DMS 273 (cell line): ENCODE measurements at regions not wholly inside any gene's neighbourhood (a gene's known extent, or its start where the extent isn't known, plus 50 kb on each side); places are given as distances from the start of the nearest gene placed in this dataset.
A peak's percentile ranks its signal among the peaks of the same experiment; 100 is the strongest.

ENCODE experiments used
- DNase-seq: peaks from one replicate; lab custom pipeline; 2025; ENCODE audit not compliant: unreplicated experiment; lab: John Stamatoyannopoulos, UW

DNA sequence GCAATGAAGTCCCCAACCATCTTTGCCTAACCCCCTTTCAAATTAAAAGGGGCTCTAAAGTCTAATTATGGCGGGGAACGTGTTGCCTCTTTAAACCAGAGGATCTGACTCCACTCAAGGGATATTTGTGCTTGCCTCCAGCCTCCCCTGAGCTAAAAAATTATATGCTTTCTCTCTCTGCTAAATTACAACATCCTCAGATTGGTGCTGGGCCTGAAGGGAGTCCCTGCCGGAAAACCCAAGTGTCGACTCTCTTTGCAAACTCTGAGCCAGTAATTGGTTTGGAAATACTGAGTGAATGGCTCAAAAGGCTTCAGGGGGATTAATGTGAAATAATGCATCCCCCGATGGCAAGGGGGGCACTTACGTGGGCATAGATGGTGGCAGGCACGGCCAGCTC, 208.5 kb upstream of the TNRC6C start:
- no peak for DNase-seq

DNA sequence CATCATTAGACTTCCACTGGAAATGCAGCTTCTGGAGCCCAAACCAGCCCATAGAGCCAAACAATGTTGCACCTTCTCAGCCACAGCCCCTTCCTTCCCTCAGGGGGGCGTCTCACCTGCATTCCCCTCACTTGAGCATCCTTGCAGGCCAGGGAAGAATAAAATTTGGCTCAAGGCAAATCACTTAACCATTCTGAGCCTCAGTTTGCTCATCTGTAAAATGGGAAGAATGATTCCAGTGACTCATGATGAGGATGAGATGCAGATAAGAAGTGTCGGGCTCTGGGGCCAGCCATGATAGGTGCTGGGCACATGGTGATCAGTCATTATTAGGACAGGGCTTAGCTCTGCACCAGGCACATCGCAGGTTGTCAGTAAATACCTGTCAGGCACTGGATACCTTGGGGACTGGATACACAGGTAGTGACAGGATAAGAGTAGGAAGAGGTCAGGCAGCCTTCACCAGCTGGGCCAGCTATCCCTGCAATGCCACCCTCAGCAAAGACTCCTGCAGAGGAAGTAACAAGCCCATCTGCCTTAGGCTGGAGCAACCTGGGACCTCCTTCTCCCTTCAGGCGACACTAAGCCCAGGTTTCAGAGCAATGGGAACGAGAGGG, 208.0 kb upstream of the TNRC6C start:
- DNase-seq: no peak

DNA sequence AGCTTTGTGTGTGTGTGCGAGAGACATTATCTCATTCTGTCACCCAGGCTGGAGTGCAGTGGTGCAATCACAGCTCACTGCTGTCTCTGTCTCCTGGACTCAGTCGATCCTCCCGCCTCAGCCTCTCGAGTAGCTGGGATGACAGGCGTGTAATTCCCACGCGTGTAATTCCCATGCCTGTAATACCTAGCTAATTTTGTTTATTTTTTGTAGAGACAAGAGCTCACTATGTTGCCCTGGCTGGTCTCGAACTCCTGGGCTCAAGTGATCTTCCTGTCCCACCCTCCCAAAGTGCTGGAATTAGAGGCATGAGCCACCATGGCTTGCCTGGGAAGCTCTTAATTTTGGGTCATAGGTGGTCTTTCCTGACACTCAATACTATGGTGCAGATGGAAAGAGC, 205.3 kb upstream of the TNRC6C start:
- DNase-seq: no peak

DNA sequence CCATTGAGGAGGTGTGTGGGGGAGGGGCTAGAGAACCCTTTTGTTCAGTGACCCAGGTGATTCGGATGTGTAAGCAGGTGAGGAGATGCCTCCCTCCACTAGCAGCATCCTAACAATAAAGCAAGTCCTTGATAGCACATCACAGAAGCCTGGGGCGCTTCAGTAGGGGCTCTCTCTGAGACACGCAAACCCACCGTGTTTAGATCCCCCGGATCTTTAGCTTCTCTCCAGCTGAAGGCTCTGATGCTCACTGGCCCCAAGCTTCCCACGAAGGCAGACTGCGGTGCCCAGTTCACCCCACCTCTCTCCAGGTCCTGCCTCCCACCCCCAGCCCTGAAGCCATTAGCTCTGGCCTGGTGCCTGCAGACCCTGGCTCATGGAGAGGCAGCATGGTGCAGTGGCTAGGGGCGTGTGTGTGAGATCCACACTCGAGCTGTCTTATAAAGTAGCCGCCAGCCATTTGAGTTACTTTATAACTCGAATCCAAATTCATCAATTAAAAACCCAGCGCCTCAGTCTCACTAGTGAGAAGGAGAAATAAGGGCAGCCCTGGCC, 204.7 kb upstream of the TNRC6C start:
- DNase-seq: no peak

DNA sequence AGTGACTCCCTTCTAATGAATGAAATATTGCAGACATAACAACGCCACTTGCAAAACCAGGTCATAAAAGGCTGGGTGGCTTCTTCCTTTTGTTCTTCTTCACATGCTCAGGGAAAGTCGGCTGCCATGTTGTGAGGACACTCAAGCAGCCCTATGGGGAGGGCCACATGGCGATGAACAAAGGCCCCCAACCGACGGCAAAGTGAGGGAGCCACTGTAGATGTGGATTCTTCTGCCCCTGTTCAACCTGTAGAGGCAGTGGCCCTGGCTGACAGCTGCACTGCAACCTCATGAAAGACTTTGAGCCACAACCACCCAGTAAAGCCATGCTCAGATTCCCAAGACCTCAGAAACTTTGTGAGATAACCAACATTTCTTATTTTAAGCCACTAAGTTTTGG, 203.5 kb upstream of the TNRC6C start:
- DNase-seq: no peak

DNA sequence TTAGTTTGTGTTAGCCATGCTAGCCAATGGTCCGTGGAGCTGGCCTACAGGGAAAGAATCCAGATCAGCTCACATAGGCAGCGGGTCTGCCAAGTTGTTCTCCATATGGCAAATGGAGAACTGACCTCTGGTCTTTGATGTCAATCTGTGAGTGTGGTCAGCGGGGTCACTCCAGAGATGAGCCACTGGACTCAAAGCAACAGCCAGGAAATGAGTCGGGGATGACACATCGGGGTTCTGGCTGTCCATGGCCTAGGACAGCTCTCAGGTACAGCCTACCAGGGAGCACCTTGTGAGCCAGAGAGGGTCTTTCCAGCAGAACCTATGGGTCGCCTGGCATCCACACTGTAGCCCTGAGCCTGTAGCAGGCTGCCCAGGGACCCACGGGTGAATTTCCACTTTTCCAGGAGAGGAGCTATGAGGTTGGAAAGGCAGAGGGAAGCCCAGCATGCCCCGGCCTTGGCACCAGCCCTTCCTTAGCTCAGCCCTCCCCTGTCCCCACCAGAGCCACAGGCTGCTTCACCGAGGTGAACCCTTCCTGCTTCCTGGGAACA, 203.0 kb upstream of the TNRC6C start:
- no peak for DNase-seq

DNA sequence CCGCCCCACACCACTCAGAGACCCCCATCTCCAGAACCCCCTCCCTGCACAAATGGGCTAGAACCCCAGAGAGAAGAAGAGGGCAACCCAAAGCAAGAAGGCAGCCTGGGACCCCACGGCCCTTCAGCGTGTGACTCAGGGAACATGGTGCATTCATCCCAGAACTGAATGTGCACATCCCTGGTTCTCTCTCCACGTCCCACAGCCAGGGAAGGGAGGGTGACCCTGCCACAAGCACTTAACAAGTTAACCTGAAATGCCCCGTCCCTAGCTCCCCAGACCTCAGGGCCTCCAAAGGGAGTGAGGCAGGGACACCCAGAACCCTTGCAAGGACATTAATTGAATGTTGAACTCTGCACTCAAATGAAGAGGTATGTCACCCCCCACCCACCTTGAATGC, 202.5 kb upstream of the TNRC6C start:
- no peak for DNase-seq

DNA sequence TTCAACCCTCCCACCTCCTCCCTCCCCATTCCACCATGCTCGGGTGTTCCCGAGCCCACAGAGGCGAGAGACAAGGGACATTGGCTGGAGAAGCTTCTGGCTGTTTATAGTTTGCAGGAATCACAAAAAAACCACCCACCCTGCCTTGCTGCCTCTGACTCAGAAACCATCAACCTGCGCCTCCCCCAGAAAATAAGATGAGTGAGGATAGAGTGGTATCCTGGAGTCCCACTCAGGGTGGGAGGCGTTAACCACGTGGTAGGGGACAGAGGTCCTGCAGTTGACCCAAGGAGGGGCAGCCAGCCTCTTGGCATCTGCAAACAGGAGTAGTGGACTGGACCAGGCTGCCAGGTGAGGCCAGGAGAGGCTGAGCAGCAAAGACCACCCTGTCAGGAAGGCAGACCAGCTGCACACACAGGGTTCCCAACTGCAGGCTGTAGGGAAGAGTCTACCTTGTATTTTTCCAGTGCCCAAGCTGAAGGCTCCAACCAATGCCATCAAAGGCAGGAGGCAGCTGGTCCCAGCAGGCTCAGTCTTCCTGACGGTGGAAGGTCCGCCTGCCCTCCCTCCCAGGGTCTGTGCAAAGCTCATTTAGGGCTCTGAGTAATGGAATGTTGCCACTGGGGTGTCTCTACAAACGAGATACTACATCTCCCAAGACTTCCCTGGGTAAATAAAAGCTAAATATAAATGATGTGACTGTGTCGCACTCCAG, 201.5 kb upstream of the TNRC6C start:
- DNase-seq: no peak

DNA sequence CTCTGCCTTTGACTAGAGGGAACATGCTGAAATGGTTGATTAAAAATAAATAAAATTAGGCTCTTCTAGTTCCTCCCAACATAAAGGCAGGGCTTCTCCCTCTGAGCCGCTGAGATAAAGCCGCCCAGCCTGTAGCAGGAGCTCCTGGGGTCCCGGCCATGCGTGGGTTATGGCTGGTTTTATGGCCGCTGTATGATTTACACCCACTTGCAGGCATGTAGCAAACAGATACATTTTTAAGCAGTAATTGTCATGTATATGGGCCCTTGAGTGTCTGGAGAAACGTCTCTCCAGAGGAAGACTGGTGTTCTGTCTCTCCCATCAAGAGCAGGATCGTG, 201.0 kb upstream of the TNRC6C start:
- DNase-seq: no peak

DNA sequence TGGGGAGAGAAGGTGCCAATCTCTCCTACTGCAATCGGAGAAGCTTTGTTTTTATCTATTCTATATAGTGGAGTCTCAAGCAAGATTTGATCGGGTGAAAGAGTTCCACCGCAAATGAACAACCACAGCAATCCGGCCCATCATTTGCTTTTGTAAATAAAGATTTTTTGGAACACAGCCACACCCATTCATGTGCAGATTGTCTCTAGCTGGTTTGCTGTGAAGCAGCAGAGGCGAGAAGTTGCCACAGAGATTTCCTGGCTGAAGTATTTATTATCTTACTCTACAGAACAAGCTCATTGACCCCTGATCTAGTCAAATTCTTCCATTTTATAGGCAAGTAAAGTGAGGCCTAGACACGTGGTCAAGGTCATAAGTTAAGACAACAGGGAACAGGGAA, 195.5 kb upstream of the TNRC6C start:
- no peak for DNase-seq

DNA sequence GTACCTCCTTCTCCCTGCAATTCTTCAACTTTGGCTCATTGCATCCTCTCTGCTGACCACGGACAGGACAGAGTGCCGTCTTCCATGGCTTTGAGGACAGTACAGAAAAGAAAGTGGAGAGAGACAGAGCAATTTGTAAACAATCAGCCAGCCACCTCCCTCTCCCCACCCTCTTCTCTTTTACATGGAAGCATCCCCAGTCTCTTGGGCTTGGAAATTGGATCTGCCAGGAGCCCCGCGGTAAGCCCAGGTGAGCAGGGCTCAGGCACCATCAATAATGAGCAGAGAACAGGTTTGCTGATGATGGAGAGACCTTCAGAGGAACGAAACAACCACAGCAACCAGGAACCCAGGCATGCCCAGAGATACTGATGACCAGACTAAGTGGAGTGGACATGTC, 194.9 kb upstream of the TNRC6C start:
- no peak for DNase-seq

DNA sequence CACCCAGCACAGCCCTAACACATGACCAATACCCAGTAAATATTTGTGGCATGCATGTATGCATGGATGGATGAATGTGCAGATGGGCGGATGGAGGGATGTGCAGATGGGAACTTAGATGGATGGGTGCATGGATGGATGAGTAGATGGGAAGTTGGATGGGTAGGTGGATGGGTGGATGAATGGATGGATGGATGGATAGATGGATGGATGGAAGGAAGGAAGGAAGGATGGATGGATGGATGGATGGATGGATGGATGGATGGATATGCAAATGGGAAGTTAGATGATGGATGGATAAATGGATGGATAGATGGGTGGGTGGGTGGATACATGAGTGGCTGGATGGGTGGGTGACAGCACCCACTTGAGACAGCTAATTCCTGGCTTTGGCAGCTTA, 193.2 kb upstream of the TNRC6C start:
- no peak for DNase-seq

DNA sequence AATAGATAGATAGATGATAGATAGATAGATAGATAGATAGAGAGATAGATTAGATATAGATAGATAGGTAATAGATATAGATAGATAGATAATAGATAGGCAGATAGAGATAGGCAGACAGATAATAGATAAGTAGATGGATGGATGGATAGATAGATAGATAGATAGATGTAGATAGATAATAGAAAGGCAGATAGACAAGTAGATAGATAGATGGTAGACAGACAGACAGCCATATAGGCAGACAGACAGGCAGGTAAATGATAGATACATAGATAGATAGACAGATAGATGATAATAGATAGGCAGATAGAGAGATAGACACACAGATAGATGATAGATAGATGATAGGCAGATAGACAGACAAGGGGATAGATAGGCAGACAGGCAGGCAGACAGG, 191.4 kb upstream of the TNRC6C start:
- DNase-seq: no peak

DNA sequence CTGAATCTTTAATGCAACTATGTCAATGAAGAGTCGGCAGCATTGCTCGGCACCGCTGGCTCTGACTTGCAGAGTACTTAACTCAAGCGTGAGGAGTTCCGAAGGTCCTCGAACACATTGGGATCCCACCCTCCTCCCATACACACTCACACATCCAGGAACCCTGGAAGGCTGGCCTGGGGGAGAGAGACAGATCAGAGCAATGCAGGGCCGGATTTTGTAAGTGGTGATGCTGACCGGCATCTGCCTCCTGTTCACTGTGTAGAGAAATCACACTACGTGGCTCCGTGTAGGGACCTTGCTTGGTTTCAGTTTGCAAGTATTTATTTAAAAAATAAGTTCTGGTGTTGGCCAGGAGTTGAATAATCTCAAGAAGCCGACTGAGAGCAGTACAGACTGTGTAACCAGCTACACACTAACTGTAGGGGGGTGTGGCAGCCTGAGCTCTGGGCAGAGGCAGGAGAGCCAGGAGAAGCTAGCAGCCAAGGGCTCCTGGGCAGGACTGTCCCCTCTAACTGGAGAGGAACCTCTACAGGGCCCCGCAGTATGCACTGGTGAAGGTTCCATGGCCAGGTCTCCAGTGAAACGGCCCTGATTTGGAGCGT, 190.2 kb upstream of the TNRC6C start:
- no peak for DNase-seq

DNA sequence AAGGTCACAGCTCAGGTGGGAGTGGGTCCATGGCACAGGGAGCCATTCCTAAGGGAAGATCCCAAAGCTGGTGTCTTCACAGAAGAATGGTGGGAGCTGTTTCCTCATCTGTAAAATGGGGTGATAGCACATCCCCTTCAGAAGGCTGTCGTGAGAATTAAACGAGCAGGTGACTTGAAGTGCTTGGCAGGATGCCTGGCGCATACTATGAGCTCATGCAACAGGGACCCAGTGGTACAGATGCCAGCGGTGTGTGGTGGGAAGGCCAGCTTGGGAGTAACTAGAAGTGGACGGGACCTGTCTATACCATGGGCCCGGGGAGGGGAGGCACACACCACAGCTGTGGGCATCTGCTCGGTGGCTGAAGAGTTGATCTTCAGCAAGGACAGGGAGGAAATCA, 189.3 kb upstream of the TNRC6C start:
- DNase-seq: peak; percentile 60

DNA sequence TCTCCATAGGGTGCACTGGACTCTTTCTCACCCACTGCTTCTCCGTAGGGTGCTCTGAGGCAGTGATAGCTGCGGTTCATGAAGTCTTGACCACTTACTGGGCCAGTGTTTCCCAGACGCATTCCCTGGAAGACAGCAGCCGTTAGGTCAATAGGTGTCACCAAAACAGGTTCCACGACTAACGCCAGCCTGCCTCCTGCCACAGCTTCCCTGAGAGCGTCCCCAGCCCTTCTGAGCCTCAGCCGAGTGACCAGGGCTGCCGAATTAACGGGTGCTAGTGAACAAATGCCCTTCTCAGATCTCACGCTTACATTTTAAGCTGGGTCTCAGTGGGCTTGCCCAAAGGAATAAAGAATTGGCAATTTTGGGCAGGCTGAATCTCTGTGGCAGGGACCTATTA, 188.7 kb upstream of the TNRC6C start:
- no peak for DNase-seq

DNA sequence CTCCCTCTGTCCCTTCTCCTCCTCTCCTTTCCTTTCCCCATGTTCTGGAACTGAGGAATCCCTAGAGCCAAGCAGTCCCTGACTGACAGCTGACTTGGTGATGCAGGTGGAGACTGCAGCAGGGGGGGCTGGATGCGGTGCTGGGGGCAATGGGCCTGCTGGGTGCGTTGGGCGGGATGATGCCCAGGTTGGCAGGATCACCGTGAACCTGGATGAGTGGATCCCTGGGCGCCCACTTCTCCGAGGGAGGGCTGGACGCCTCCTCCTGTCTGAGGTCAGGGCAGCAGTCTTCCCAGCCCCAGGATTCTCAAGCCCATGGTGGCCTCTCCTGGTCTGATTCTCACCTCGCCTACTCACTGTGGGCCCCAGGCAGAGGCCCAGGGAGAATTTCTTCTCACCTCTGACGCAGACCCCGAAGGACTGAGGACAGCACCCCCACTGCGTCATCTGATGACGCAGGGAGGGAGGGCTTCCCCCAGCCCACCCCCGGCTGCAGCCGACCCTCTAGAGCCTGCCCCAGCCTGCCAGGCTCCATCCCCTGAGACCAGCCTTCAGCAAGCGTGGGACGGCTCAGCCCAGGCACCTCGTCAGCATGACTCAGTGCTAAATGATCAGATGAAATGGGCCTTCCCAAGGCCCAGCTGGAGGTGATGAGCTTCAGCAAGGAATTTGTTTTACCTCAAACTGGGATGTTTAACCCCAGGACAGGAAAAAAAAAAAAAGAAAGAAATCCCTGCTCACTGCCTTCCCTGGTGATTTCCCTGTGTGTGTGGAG, 188.0 kb upstream of the TNRC6C start:
- DNase-seq: no peak

DNA sequence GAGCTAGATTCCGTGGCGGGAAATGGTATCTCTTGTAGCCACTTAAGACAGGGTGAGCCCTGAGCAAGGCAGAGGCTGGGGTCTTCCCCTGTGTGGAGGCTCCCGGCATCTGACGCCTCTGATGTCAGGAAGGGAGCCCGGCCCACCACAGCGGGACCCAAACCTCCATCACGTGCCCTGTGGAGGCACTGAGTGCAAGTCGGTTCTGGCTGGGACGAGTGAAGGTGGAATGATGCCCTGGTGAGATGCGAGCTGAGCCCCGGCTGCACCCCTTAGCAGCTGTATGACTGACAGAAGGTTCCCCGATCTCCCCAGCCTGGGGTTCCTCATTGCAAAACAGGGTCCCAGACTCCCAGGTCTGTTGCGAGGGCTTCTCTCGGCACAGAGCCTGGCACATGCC, 187.4 kb upstream of the TNRC6C start:
- no peak for DNase-seq

DNA sequence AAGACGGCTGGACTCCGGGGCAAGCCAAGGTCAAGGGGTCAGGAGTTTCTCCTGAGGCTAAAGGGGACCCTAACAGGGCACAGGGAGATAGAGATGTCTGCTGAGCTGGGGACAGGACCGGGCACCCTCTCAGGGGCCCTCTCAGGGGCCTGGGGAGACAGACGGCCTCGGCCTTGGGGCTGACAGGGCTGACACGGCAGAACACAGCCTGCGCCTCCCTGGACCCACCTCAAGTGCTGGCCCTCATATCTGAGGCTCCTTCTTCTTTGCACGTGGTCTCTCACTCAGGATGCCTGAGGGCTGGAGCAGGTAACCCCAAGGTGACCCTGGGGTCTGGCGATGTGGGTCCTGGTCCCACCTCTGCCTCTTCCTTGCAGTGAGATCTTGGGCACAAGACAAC, 186.9 kb upstream of the TNRC6C start:
- no peak for DNase-seq

DNA sequence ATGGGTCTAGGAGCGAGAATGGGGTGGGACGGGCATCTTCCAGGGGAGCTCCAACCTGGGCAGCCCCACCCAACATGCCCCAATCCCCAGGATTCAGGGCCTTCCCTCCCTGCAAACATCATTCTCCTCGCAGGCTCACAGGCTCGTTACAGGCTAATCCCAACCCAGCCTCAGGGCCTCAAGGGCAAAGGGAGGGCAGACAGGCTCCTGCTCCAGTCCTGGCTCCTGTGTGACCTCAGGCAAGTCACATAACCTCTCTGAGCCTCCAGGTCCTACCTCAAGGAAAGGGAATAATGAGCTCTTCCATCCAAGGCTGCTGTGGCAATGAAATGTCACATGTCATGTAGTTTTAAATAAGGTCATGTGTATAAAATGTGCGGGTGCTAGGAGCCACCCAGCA, 186.5 kb upstream of the TNRC6C start:
- no peak for DNase-seq

DNA sequence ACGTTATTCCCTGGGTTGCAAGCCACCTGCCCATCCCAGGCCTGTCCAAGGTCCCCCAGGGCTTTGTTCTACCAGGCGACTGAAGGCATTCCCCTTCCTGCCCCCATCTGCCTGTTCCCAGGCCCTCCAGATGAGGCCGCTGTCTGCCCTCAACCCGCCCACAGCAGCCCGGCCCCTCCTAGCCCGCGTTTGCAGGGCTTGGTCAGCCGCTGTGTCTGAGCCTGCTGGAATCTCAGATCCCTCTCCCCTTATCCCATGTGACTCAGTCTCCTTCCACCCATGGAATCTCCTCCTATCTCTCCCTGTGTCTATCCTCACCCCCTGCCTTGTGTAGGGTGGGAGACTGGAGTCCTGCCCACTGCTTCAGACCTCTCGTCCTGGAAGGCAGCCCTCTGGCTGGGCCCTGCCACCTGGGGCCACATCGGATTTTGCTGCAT, 186.0 kb upstream of the TNRC6C start:
- peak; percentile 87 for DNase-seq
